ENCODE measurements at regions not wholly inside any gene's neighbourhood (a gene's known extent, or its start where the extent isn't known, plus 50 kb on each side); places are given as distances from the start of the nearest gene placed in this dataset.
A peak's percentile ranks its signal among the peaks of the same experiment; 100 is the strongest.
"Not testable (repeated sequence)": the region's sequence is repeated elsewhere in the genome, so short reads cannot be mapped to it uniquely, and the experiment has no call there.

GRCh38 chr3:6321999-6322398, 538.9 kb upstream of the GRM7 start:
- no peaks in the 10 kb centered on the region for H3K9me3 Mint-ChIP-seq (ENCODE audit: low read depth)
- H3K36me3 Mint-ChIP-seq (ENCODE audit: insufficient read depth): no peaks in the 10 kb centered on the region
- DNase-seq (ENCODE audit: low spot score, unreplicated experiment): no peak
- no peak overlapping the region for H3K4me3 Mint-ChIP-seq (ENCODE audit: low read depth)
- H3K4me1 Mint-ChIP-seq (ENCODE audit: low read depth): no peaks in the 10 kb centered on the region
- H3K27ac Mint-ChIP-seq: no peak overlapping the region
- no peaks in the 10 kb centered on the region for H3K27me3 Mint-ChIP-seq
- TF ChIP-seq, protein P1, sequence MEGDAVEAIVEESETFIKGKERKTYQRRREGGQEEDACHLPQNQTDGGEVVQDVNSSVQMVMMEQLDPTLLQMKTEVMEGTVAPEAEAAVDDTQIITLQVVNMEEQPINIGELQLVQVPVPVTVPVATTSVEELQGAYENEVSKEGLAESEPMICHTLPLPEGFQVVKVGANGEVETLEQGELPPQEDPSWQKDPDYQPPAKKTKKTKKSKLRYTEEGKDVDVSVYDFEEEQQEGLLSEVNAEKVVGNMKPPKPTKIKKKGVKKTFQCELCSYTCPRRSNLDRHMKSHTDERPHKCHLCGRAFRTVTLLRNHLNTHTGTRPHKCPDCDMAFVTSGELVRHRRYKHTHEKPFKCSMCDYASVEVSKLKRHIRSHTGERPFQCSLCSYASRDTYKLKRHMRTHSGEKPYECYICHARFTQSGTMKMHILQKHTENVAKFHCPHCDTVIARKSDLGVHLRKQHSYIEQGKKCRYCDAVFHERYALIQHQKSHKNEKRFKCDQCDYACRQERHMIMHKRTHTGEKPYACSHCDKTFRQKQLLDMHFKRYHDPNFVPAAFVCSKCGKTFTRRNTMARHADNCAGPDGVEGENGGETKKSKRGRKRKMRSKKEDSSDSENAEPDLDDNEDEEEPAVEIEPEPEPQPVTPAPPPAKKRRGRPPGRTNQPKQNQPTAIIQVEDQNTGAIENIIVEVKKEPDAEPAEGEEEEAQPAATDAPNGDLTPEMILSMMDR (IDR thresholded peaks at IDR 0.05; ENCODE audit: unreplicated experiment): no peak

GRCh38 chr3:6326771-6327170, 534.1 kb upstream of the GRM7 start:
- H3K27ac Mint-ChIP-seq: no peak overlapping the region
- TF ChIP-seq, protein P1 (IDR thresholded peaks at IDR 0.05; ENCODE audit: unreplicated experiment): no peak
- H3K27me3 Mint-ChIP-seq: no peaks in the 10 kb centered on the region
- peaks cover 5% of the 10 kb centered on the region for H3K9me3 Mint-ChIP-seq (ENCODE audit: low read depth)
- no peaks in the 10 kb centered on the region for H3K4me1 Mint-ChIP-seq (ENCODE audit: low read depth)
- H3K4me3 Mint-ChIP-seq (ENCODE audit: low read depth): no peak overlapping the region
- H3K36me3 Mint-ChIP-seq (ENCODE audit: insufficient read depth): no peaks in the 10 kb centered on the region
- DNase-seq (ENCODE audit: low spot score, unreplicated experiment): no peak

DNA sequence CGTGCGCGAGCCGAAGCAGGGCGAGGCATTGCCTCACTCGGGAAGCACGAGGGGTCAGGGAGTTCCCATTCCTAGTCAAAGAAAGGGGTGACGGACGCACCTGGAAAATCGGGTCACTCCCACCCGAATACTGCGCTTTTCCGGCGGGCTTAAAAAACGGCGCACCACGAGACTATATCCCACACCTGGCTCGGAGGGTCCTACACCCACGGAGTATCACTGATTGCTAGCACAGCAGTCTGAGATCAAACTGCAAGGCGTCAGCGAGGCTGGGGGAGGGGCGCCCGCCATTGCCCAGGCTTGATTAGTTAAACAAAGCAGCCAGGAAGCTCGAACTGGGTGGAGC, 520.0 kb upstream of the GRM7 start:
- H3K36me3 Mint-ChIP-seq (ENCODE audit: insufficient read depth); H3K4me1 Mint-ChIP-seq (ENCODE audit: low read depth); H3K27me3 Mint-ChIP-seq; H3K9me3 Mint-ChIP-seq (ENCODE audit: low read depth); DNase-seq (ENCODE audit: low spot score, unreplicated experiment); H3K27ac Mint-ChIP-seq; H3K4me3 Mint-ChIP-seq (ENCODE audit: low read depth): not testable (repeated sequence)

DNA sequence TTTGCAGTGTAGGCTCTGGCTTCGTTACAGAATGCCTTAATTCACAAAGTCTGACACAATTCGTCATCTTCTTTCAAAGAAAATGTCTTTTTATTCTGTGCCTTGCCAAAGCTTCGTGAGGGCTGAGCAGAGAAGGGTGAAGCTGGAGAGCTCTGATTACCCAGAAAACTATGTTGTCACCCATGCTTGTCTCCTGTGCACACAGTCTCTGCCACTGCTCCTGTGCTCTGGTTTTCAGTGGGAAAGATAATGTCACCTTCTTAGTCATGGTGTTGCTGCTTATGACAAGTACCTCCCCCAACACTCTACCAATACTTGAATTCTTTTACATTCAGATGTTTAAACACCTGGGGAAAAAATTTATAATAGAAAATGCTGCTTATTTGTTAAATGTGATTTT, 509.2 kb upstream of the GRM7 start:
- TF ChIP-seq, protein P1 (IDR thresholded peaks at IDR 0.05; ENCODE audit: unreplicated experiment): no peak
- Mint-ChIP-seq H3K4me1 (ENCODE audit: low read depth) (no peaks in the 10 kb centered on the region), H3K27ac (peak overlapping the region; percentile 17), H3K36me3 (ENCODE audit: insufficient read depth) (no peaks in the 10 kb centered on the region), H3K9me3 (ENCODE audit: low read depth) (no peaks in the 10 kb centered on the region), H3K27me3 (no peaks in the 10 kb centered on the region), H3K4me3 (ENCODE audit: low read depth) (no peak overlapping the region)
- no peak for DNase-seq (ENCODE audit: low spot score, unreplicated experiment)

GRCh38 chr3:6354653-6355052, 506.3 kb upstream of the GRM7 start:
- Mint-ChIP-seq H3K36me3 (ENCODE audit: insufficient read depth) (no peaks in the 10 kb centered on the region), H3K27ac (no peak overlapping the region), H3K27me3 (no peaks in the 10 kb centered on the region), H3K4me1 (ENCODE audit: low read depth) (no peaks in the 10 kb centered on the region), H3K4me3 (ENCODE audit: low read depth) (no peak overlapping the region), H3K9me3 (ENCODE audit: low read depth) (no peaks in the 10 kb centered on the region)
- DNase-seq (ENCODE audit: low spot score, unreplicated experiment): no peak
- TF ChIP-seq, protein P1 (IDR thresholded peaks at IDR 0.05; ENCODE audit: unreplicated experiment): no peak

DNA sequence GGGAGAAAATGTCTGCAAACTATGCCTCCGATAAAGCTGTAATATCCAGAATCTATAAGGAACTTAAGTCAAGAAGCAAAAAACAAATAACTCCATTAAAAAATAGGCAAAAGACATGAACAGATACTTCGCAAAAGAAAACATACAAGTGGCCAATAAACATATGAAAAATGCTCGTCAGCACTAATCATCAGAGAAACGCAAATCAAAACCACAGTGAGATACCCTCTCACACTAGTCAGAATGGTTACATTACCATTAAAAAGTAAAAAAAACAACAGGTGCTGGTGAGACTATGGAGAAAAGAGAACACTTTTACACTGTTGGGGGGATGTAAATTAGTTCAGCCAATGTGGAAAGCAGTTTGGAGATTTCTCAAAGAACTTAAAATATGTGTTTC, 498.5 kb upstream of the GRM7 start:
- Mint-ChIP-seq H3K9me3 (ENCODE audit: low read depth) (peaks cover 6% of the 10 kb centered on the region), H3K4me1 (ENCODE audit: low read depth) (no peaks in the 10 kb centered on the region), H3K36me3 (ENCODE audit: insufficient read depth) (no peaks in the 10 kb centered on the region), H3K27me3 (no peaks in the 10 kb centered on the region), H3K4me3 (ENCODE audit: low read depth) (no peak overlapping the region), H3K27ac (no peak overlapping the region)
- DNase-seq (ENCODE audit: low spot score, unreplicated experiment): no peak
- TF ChIP-seq, protein P1 (IDR thresholded peaks at IDR 0.05; ENCODE audit: unreplicated experiment): no peak
